GM06990 (cell line): ENCODE measurements at regions not wholly inside any gene's neighbourhood (a gene's known extent, or its start where the extent isn't known, plus 50 kb on each side); places are given as distances from the start of the nearest gene placed in this dataset.
"Not testable (repeated sequence)": the region's sequence is repeated elsewhere in the genome, so short reads cannot be mapped to it uniquely, and the experiment has no call there.

Experiments used
- DNase-seq: peaks from one replicate; pipeline ENCODE4 v3.0.0-alpha.2; 2011; ENCODE audit not compliant: insufficient read length; ENCODE audit errors: extremely low read depth
- H3K27me3 ChIP-seq: replicated peaks from 2 replicates; pipeline ENCODE4 v1.6.0; 2011; ENCODE audit warnings: low read length; ENCODE audit not compliant: control insufficient read depth, insufficient read depth
- H3K36me3 ChIP-seq: 2 replicates; pipeline ENCODE4 v1.5.1; 2011; ENCODE audit warnings: low read length; ENCODE audit not compliant: control insufficient read depth, insufficient read depth
- H3K4me3 ChIP-seq: replicated peaks from 2 replicates; pipeline ENCODE4 v1.5.1; 2011; ENCODE audit warnings: low read depth, mild to moderate bottlenecking, control low read depth, low read length
- CTCF ChIP-seq: IDR thresholded peaks from 2 replicates; pipeline ENCODE4 v1.5.1; 2011; ENCODE audit warnings: low read length, control low read depth, mild to moderate bottlenecking, inconsistent platforms; ENCODE audit not compliant: insufficient read depth, poor library complexity, severe bottlenecking

DNA sequence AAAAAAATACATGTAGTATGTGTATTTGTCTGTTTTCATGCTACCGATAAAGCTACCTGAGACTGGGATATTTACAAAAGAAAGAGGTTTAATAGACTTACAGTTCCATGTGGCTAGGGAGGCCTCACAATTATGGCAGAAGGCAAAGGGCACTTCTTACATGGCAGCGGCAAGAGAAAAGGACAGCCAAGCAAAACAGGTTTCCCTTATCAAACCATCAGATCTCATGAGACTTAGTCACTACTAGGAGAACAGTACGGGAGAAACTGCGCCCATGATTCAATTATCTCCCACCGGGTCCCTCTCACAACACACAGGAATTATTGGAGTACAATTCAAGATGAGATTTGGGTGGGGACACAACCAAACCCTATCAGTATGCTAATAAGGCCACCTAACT is 137.0 kb upstream of the ELOVL6 start:
- no peak for TF ChIP-seq CTCF
- DNase-seq: no peak
- H3K4me3 ChIP-seq: no peak overlapping the region
- no peaks in the 10 kb centered on the region for H3K36me3 ChIP-seq
- H3K27me3 ChIP-seq: no peaks in the 10 kb centered on the region

GRCh38 chr4:110332483-110332882 is 134.1 kb upstream of the ELOVL6 start:
- H3K4me3 ChIP-seq: no peak overlapping the region
- no peak for TF ChIP-seq CTCF
- no peak for DNase-seq
- no peaks in the 10 kb centered on the region for H3K36me3 ChIP-seq
- no peaks in the 10 kb centered on the region for H3K27me3 ChIP-seq

- H3K27me3 ChIP-seq: not testable (repeated sequence)
Observed at GRCh38 chr4:110326426-110326825, 128.0 kb upstream of the ELOVL6 start.

GRCh38 chr4:110310795-110311194 is 112.4 kb upstream of the ELOVL6 start:
- Histone ChIP-seq H3K4me3 (no peak overlapping the region), H3K27me3 (no peaks in the 10 kb centered on the region), H3K36me3 (no peaks in the 10 kb centered on the region)
- DNase-seq: peak; percentile 18
- TF ChIP-seq CTCF: no peak

More at GRCh38 chr4:110326426-110326825, 128.0 kb upstream of the ELOVL6 start:
- H3K36me3 ChIP-seq, H3K4me3 ChIP-seq, DNase-seq: not testable (repeated sequence)

DNA sequence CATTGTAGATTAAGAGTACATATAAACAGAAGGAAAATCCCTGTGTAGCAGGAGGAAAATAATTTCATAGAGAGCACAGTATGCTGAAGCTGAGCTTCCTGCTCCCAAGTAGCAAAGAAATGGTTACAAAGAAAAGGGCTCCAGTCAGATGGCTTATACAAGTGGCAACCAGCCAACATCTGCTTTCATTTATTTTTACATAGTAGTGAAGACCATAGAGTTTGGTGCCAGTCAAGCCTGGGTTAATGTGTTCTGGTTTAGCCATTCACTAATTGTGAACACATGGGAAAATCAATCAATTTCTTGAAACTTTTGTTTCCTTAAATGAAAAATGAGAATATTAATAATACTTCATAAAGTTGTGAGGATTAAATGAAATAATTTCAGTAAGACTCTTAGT is 111.3 kb upstream of the ELOVL6 start:
- no peak for DNase-seq
- no peak overlapping the region for H3K4me3 ChIP-seq
- H3K36me3 ChIP-seq: no peaks in the 10 kb centered on the region
- H3K27me3 ChIP-seq: no peaks in the 10 kb centered on the region
- no peak for TF ChIP-seq CTCF

DNA sequence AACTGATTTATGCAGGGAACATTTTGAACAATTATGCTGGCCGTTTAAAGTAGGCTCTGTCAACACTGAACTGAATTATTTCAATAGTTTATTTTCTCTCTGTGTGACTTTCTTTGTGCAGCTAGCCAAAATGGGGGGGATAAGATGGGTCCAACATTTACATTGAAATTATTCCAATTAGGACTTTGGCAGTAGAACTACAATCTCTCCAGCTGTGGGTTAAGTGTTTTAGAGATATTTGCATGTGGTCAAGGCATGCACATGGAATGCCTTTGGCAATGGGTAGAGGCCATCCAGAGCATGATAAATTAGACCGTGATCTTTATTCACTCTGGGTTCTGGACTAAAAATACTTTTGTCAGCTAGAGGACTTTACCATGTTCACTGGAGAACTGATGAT is 107.9 kb upstream of the ELOVL6 start:
- Histone ChIP-seq H3K27me3 (no peaks in the 10 kb centered on the region), H3K36me3 (no peaks in the 10 kb centered on the region), H3K4me3 (no peak overlapping the region)
- DNase-seq: no peak
- TF ChIP-seq CTCF: no peak
